ENCODE measurements at regions not wholly inside any gene's neighbourhood (a gene's known extent, or its start where the extent isn't known, plus 50 kb on each side); places are given as distances from the start of the nearest gene placed in this dataset.

DNA sequence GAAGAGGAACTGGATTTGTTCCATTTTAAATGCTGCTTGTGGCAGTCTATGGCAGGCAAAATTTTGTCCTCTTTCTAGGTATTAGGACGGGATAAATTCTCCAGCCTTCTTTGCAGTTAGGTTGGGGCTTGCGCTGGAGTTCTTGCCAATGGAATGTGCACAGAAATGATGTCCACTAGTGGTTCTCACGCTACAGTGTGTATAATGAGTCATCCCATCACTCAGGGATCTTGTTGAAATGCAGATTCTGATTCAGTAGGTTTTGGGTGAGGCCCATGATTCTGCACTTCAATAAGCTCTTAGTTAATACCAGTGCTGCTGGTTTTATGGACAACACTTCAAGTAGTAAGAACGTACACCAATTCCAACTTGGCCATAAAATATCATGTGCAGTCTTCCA, 317.6 kb upstream of the KLF4 start:
- H3K9me3 Mint-ChIP-seq = peaks cover 0 to 40% (median 2%) of the 10 kb centered on the region in 9 donors
- no peak for ATAC-seq
- POLR2A ChIA-PET = no interaction called here
- no peak overlapping the region for H3K27ac Mint-ChIP-seq
- H3K36me3 Mint-ChIP-seq = no peaks in the 10 kb centered on the region
- H3K27me3 Mint-ChIP-seq = peaks cover 0 to 9% (median 0%) of the 10 kb centered on the region in 5 donors
- no peak overlapping the region for H3K4me3 Mint-ChIP-seq
- DNase-seq = no peak
- no peaks in the 10 kb centered on the region for H3K4me1 Mint-ChIP-seq

GRCh38 chr9:107805201-107805600, 315.6 kb upstream of the KLF4 start:
- Mint-ChIP-seq H3K36me3 (no peaks in the 10 kb centered on the region), H3K27ac (no peak overlapping the region), H3K27me3 (peaks cover 0 to 9% (median 0%) of the 10 kb centered on the region in 5 donors), H3K4me1 (no peaks in the 10 kb centered on the region), H3K9me3 (peaks cover 0 to 39% (median 2%) of the 10 kb centered on the region in 9 donors), H3K4me3 (no peak overlapping the region)
- no peak for ATAC-seq
- POLR2A ChIA-PET = no interaction called here
- DNase-seq = no peak

DNA sequence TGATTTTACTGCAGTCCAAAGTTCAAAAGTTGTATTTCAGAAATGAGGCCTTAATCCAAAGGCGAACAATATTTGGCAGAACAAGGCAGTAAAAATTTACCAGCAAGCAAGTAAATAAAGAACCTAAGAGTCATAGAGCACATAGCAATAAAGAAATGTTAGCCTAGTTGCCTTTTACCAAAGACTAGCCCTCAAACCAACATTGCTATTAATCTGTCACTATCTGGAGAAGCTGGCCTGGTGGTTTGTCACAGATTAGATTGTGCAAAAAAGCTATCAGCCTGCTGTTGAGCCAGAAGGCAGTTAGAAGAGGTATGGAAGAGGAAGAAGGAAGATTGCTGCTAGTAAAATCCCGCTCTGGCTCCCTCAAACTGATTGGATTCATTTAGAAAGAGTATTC, 304.7 kb upstream of the KLF4 start:
- Mint-ChIP-seq H3K27me3 (no peaks in the 10 kb centered on the region), H3K4me1 (no peaks in the 10 kb centered on the region), H3K27ac (no peak overlapping the region), H3K36me3 (no peaks in the 10 kb centered on the region), H3K9me3 (peaks cover 0 to 6% (median 0%) of the 10 kb centered on the region in 9 donors), H3K4me3 (no peak overlapping the region)
- POLR2A ChIA-PET = no interaction called here
- DNase-seq = no peak
- ATAC-seq = no peak

GRCh38 chr9:107793541-107793940, 304.0 kb upstream of the KLF4 start:
- Mint-ChIP-seq H3K4me3 (no peak overlapping the region), H3K27ac (no peak overlapping the region), H3K9me3 (peaks cover 0 to 6% (median 0%) of the 10 kb centered on the region in 9 donors), H3K36me3 (no peaks in the 10 kb centered on the region), H3K27me3 (no peaks in the 10 kb centered on the region), H3K4me1 (no peaks in the 10 kb centered on the region)
- no peak for ATAC-seq
- DNase-seq = no peak
- POLR2A ChIA-PET = no interaction called here

- H3K9me3 Mint-ChIP-seq = peaks cover 0 to 6% (median 0%) of the 10 kb centered on the region in 9 donors
- no peak for DNase-seq
- H3K36me3 Mint-ChIP-seq = no peaks in the 10 kb centered on the region
- H3K27ac Mint-ChIP-seq = no peak overlapping the region
- no peaks in the 10 kb centered on the region for H3K27me3 Mint-ChIP-seq
- no peaks in the 10 kb centered on the region for H3K4me1 Mint-ChIP-seq
- H3K4me3 Mint-ChIP-seq = no peak overlapping the region
- POLR2A ChIA-PET = no interaction called here
- no peak for ATAC-seq
Observed at GRCh38 chr9:107792596-107792995, 303.0 kb upstream of the KLF4 start.

DNA sequence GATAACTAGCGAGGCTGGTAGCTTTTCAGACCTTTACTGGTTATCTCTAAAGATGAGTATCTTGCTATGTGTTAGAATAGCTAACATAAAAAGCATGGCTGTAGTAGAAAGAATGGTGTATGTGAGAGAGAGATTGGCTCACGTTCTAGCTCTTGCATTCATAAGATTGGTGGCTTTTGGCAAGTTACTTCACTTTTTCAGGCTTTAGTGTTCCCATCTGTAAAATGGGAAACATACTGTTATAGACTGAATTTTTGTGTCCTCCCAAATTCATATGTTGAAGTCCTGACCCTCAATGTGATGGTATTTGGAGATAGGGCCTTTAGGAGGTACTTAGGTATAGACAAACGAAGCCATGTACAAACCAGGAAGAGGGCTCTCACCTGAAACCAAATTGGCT, 302.4 kb upstream of the KLF4 start:
- ATAC-seq = no peak
- Mint-ChIP-seq H3K27ac (no peak overlapping the region), H3K4me3 (no peak overlapping the region), H3K27me3 (no peaks in the 10 kb centered on the region), H3K9me3 (peaks cover 0 to 6% (median 0%) of the 10 kb centered on the region in 9 donors), H3K36me3 (no peaks in the 10 kb centered on the region), H3K4me1 (no peaks in the 10 kb centered on the region)
- no peak for DNase-seq
- POLR2A ChIA-PET = no interaction called here

DNA sequence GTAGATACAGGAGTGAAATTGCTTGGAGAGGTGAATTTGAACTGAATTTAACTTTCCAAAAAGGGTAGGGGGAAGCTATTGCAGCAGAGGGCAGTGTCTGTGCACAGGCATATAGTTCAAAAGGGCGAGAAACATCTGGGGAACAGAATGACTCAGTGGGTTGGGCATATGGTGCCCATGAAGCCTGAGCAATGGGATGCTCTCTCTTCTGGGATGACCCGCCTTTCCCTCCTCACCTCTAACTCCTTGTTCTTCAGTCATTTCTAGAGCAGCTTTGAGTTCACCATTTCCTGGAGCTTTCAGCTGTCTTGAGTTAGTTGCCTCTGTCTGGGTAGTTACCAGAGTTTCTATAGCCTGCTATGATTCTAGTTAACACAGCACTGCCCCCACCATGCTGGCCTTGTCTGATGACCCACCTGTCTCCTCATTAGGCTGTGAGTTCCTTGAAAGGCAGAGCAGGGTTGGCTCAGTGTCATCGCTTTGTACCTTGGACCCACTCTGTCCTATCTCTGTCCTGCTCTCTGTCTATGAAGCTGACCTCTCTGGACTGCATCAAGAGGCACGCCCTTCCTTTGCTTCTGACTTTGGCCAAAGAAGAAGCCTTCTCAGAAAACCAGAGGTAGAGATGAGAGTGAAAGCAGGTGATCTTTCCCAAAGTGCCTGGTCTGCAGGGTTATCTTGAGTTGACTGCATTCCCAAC, 299.6 kb upstream of the KLF4 start:
- POLR2A ChIA-PET = no interaction called here
- Mint-ChIP-seq H3K27ac (no peak overlapping the region), H3K36me3 (no peaks in the 10 kb centered on the region), H3K4me1 (no peaks in the 10 kb centered on the region), H3K27me3 (no peaks in the 10 kb centered on the region), H3K4me3 (no peak overlapping the region), H3K9me3 (peaks cover 0 to 5% (median 0%) of the 10 kb centered on the region in 9 donors)
- DNase-seq (no peak), ATAC-seq (no peak)

- Mint-ChIP-seq H3K4me3 (no peak overlapping the region), H3K9me3 (peaks cover 0 to 5% (median 0%) of the 10 kb centered on the region in 9 donors), H3K36me3 (no peaks in the 10 kb centered on the region), H3K27me3 (no peaks in the 10 kb centered on the region), H3K27ac (no peak overlapping the region), H3K4me1 (no peaks in the 10 kb centered on the region)
- ATAC-seq (no peak), DNase-seq (no peak)
- POLR2A ChIA-PET = no interaction called here
Observed at GRCh38 chr9:107786561-107786960, 297.0 kb upstream of the KLF4 start.

- ATAC-seq (no peak), DNase-seq (no peak)
- Mint-ChIP-seq H3K4me1 (no peaks in the 10 kb centered on the region), H3K27me3 (no peaks in the 10 kb centered on the region), H3K36me3 (no peaks in the 10 kb centered on the region), H3K4me3 (no peak overlapping the region), H3K9me3 (peaks cover 0 to 5% (median 0%) of the 10 kb centered on the region in 9 donors), H3K27ac (no peak overlapping the region)
- POLR2A ChIA-PET = no interaction called here
Observed at GRCh38 chr9:107784235-107784958, 294.8 kb upstream of the KLF4 start.

DNA sequence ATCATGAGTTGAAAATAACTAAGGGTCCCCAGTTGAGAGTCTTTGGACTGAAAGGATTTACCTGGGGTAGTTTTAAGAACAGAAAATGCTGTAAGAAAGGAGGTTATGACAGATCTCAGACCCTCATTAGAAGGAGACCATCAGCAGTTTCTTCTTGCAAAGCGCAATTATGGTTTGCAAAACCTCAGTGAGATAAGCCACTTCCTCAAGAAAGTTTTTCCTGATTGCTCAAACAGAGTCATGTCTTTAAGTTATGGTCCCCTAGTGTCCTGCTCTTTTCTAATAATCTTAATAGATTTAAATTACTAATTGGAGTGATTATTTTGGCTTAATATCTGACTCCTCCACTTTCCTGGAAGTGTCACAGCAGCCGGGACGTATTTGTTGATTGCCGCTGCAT, 293.2 kb upstream of the KLF4 start:
- DNase-seq (no peak), ATAC-seq (no peak)
- Mint-ChIP-seq H3K4me3 (no peak overlapping the region), H3K36me3 (no peaks in the 10 kb centered on the region), H3K9me3 (peaks cover 0 to 3% (median 0%) of the 10 kb centered on the region in 9 donors), H3K27me3 (no peaks in the 10 kb centered on the region), H3K4me1 (no peaks in the 10 kb centered on the region), H3K27ac (no peak overlapping the region)
- POLR2A ChIA-PET = no interaction called here

DNA sequence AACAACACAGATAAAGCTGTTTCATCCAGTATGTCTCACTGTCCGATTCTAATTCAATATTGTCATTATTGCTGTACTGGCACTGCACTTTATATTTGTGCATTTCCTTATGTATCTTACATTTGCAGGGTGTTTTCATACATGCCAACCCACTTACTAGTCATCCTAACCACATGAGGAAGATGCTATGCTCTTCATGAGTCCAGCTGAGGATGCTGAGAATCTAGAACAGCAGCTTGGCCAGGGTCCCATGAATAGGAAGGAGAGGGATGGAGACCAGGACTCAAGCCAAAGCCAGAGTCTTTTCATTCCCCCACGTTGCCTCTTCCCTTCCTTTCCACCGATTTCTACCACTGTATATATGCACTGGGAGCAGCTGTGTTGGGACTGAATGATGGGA, 292.8 kb upstream of the KLF4 start:
- Mint-ChIP-seq H3K4me3 (no peak overlapping the region), H3K27ac (no peak overlapping the region), H3K36me3 (no peaks in the 10 kb centered on the region), H3K4me1 (no peaks in the 10 kb centered on the region), H3K27me3 (no peaks in the 10 kb centered on the region), H3K9me3 (peaks cover 0 to 3% (median 0%) of the 10 kb centered on the region in 9 donors)
- POLR2A ChIA-PET = no interaction called here
- DNase-seq (no peak), ATAC-seq (no peak)

GRCh38 chr9:107780960-107781359, 291.4 kb upstream of the KLF4 start:
- Mint-ChIP-seq H3K27ac (no peak overlapping the region), H3K9me3 (peaks cover 0 to 3% (median 0%) of the 10 kb centered on the region in 9 donors), H3K4me1 (no peaks in the 10 kb centered on the region), H3K36me3 (no peaks in the 10 kb centered on the region), H3K4me3 (no peak overlapping the region), H3K27me3 (no peaks in the 10 kb centered on the region)
- no peak for DNase-seq
- no peak for ATAC-seq
- POLR2A ChIA-PET = no interaction called here

GRCh38 chr9:107779731-107780130, 290.2 kb upstream of the KLF4 start:
- Mint-ChIP-seq H3K4me3 (no peak overlapping the region), H3K36me3 (no peaks in the 10 kb centered on the region), H3K27ac (no peak overlapping the region), H3K9me3 (peaks cover 0 to 3% (median 0%) of the 10 kb centered on the region in 9 donors), H3K4me1 (no peaks in the 10 kb centered on the region), H3K27me3 (no peaks in the 10 kb centered on the region)
- DNase-seq = no peak
- POLR2A ChIA-PET = no interaction called here
- no peak for ATAC-seq

DNA sequence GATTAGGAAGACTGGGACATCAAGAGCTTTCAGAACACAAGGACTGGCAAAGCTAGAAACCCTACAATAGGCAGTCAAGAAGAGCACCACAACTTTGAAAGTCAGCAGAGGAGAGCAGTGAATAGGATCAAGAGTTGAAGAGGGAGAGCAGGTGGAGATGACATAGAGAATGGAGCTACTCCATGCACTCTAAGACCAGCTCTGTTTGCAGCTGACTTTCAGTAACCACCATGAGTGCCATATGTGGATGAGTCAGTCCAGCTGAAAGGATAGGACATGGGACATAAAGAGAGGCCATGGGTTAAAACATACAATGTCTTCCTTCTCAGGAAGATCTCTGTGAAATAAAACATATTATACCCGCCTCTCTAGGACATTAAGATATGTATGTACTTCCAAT, 289.1 kb upstream of the KLF4 start:
- H3K4me1 Mint-ChIP-seq = no peaks in the 10 kb centered on the region
- H3K4me3 Mint-ChIP-seq = no peak overlapping the region
- POLR2A ChIA-PET = no interaction called here
- no peaks in the 10 kb centered on the region for H3K27me3 Mint-ChIP-seq
- H3K9me3 Mint-ChIP-seq = peaks cover 0 to 3% (median 0%) of the 10 kb centered on the region in 9 donors
- H3K36me3 Mint-ChIP-seq = no peaks in the 10 kb centered on the region
- ATAC-seq (no peak), DNase-seq (no peak)
- H3K27ac Mint-ChIP-seq = no peak overlapping the region
